Rectal smooth muscle tissue (tissue), 1 donor: ENCODE measurements at regions not wholly inside any gene's neighbourhood (a gene's known extent, or its start where the extent isn't known, plus 50 kb on each side); places are given as distances from the start of the nearest gene placed in this dataset.
"Not testable (repeated sequence)": the region's sequence is repeated elsewhere in the genome, so short reads cannot be mapped to it uniquely, and the experiment has no call there.

Source experiments
- H3K27ac ChIP-seq: one replicate; pipeline ENCODE4 v1.7.0; 2013; ENCODE audit warnings: low read depth, low read length, inconsistent platforms
- H3K27me3 ChIP-seq: one replicate; pipeline ENCODE4 v1.7.0; 2013; ENCODE audit warnings: low read length; ENCODE audit not compliant: control insufficient read depth, insufficient read depth
- H3K36me3 ChIP-seq: one replicate; pipeline ENCODE4 v1.7.0; 2013; ENCODE audit warnings: low read length; ENCODE audit not compliant: control insufficient read depth, insufficient read depth
- H3K4me1 ChIP-seq: one replicate; pipeline ENCODE4 v1.7.0; 2013; ENCODE audit warnings: low read length; ENCODE audit not compliant: control insufficient read depth, insufficient read depth
- H3K4me3 ChIP-seq: one replicate; pipeline ENCODE4 v1.7.0; 2013; ENCODE audit warnings: low read length
- H3K9ac ChIP-seq: one replicate; pipeline ENCODE4 v1.7.0; 2013; ENCODE audit warnings: low read length

- not testable (repeated sequence) for H3K27me3 ChIP-seq, H3K27ac ChIP-seq, H3K4me3 ChIP-seq, H3K9ac ChIP-seq, H3K4me1 ChIP-seq, H3K36me3 ChIP-seq
Measured at GRCh38 chr16:29210299-29211150, 196.0 kb downstream of the NPIPB11 start.

- peaks cover 13% of the 10 kb centered on the region for H3K4me1 ChIP-seq
- H3K27me3 ChIP-seq, H3K36me3 ChIP-seq, H3K9ac ChIP-seq, H3K4me3 ChIP-seq, H3K27ac ChIP-seq: not testable (repeated sequence)
Measured at GRCh38 chr16:29206120-29206519, 200.4 kb downstream of the NPIPB11 start.

GRCh38 chr16:29205151-29205550, 201.4 kb downstream of the NPIPB11 start:
- not testable (repeated sequence) for H3K36me3 ChIP-seq, H3K27ac ChIP-seq, H3K9ac ChIP-seq, H3K4me3 ChIP-seq, H3K27me3 ChIP-seq
- peaks cover 14% of the 10 kb centered on the region for H3K4me1 ChIP-seq

- H3K36me3 ChIP-seq, result no peaks in the 10 kb centered on the region
- H3K4me1 ChIP-seq, result peaks cover 14% of the 10 kb centered on the region
- no peak overlapping the region for H3K4me3 ChIP-seq
- H3K27ac ChIP-seq, result no peak overlapping the region
- H3K27me3 ChIP-seq, result no peaks in the 10 kb centered on the region
- no peak overlapping the region for H3K9ac ChIP-seq
Measured at GRCh38 chr16:29204806-29205135, 201.7 kb downstream of the NPIPB11 start.

GRCh38 chr16:29203933-29204805, 202.3 kb downstream of the NPIPB11 start:
- H3K36me3 ChIP-seq, H3K27me3 ChIP-seq, H3K27ac ChIP-seq, H3K9ac ChIP-seq, H3K4me3 ChIP-seq: not testable (repeated sequence)
- peaks cover 16% of the 10 kb centered on the region for H3K4me1 ChIP-seq

GRCh38 chr16:29203046-29203932, 203.2 kb downstream of the NPIPB11 start:
- Histone ChIP-seq H3K27ac (peak overlapping the region; percentile 74), H3K4me1 (peaks cover 22% of the 10 kb centered on the region)
- H3K36me3 ChIP-seq, H3K9ac ChIP-seq, H3K27me3 ChIP-seq, H3K4me3 ChIP-seq: not testable (repeated sequence)

GRCh38 chr16:29202642-29203041, 203.9 kb downstream of the NPIPB11 start:
- not testable (repeated sequence) for H3K27me3 ChIP-seq, H3K9ac ChIP-seq, H3K4me3 ChIP-seq, H3K36me3 ChIP-seq
- Histone ChIP-seq H3K4me1 (peaks cover 22% of the 10 kb centered on the region), H3K27ac (peak overlapping the region; percentile 74)

GRCh38 chr16:29202025-29202632, 204.4 kb downstream of the NPIPB11 start:
- not testable (repeated sequence) for H3K36me3 ChIP-seq, H3K9ac ChIP-seq, H3K27me3 ChIP-seq, H3K4me3 ChIP-seq
- Histone ChIP-seq H3K27ac (peak overlapping the region; percentile 74), H3K4me1 (peaks cover 22% of the 10 kb centered on the region)

- not testable (repeated sequence) for H3K9ac ChIP-seq, H3K27me3 ChIP-seq, H3K36me3 ChIP-seq, H3K4me3 ChIP-seq
- Histone ChIP-seq H3K27ac (peak overlapping the region; percentile 74), H3K4me1 (peaks cover 22% of the 10 kb centered on the region)
Measured at GRCh38 chr16:29201296-29202024, 205.1 kb downstream of the NPIPB11 start.

- H3K4me1 ChIP-seq, result peaks cover 22% of the 10 kb centered on the region
- not testable (repeated sequence) for H3K9ac ChIP-seq, H3K4me3 ChIP-seq, H3K36me3 ChIP-seq, H3K27me3 ChIP-seq
- peak overlapping the region; percentile 93 for H3K27ac ChIP-seq
Measured at GRCh38 chr16:29200681-29201080, 205.8 kb downstream of the NPIPB11 start.

- not testable (repeated sequence) for H3K9ac ChIP-seq, H3K36me3 ChIP-seq, H3K27me3 ChIP-seq, H3K4me3 ChIP-seq
- Histone ChIP-seq H3K4me1 (peaks cover 22% of the 10 kb centered on the region), H3K27ac (peak overlapping the region; percentile 93)
Measured at GRCh38 chr16:29200135-29200601, 206.3 kb downstream of the NPIPB11 start.
